Right lobe of liver (tissue), 6 donors: ENCODE measurements at regions not wholly inside any gene's neighbourhood (a gene's known extent, or its start where the extent isn't known, plus 50 kb on each side); places are given as distances from the start of the nearest gene placed in this dataset.
"Not testable (repeated sequence)": the region's sequence is repeated elsewhere in the genome, so short reads cannot be mapped to it uniquely, and the experiment has no call there.

Experiments used
- ATAC-seq, 4 donors: fragments of 200-7000 bp; cut with Tn5 transposase; one replicate each; pipeline ENCODE4 v1.9.1; 2020; ENCODE audit warnings: mild to moderate bottlenecking in 4 of 4, moderate library complexity in 4 of 4
- DNase-seq, 3 donors: peaks; one replicate each; pipeline ENCODE4 v3.0.0-alpha.2; 2020
- H3K27ac ChIP-seq, 3 donors: fragments of 200-600 bp; one replicate each; pipeline ENCODE4 v1.8.0; 2022
- H3K27me3 ChIP-seq, 2 donors: fragments of 200-600 bp; one replicate each; pipeline ENCODE4 v1.8.0; 2022
- H3K36me3 ChIP-seq, 4 donors: fragments of 200-600 bp; sonication (generic) in 1 of 4; one replicate each; pipeline versions ENCODE4 v1.5.1 to v1.8.0; 2017 to 2022; ENCODE audit warnings: control low read depth in 1 of 4
- H3K4me1 ChIP-seq, 4 donors: fragments of 200-600 bp; sonication (generic) in 1 of 4; one replicate each; pipeline versions ENCODE4 v1.5.1 to v1.8.0; 2017 to 2022; ENCODE audit warnings: control low read depth in 1 of 4
- H3K4me3 ChIP-seq, 3 donors: fragments of 200-600 bp; one replicate each; pipeline ENCODE4 v1.8.0; 2022
- H3K9me3 ChIP-seq, 4 donors: fragments of 200-600 bp; sonication (generic) in 1 of 4; one replicate each; pipeline versions ENCODE4 v1.5.1 to v1.8.0; 2017 to 2022; ENCODE audit warnings: control low read depth in 1 of 4
- CTCF ChIP-seq, 4 donors: fragments of 200-600 bp in 3 of 4; fragments of 450-650 bp in 1 of 4; IDR thresholded peaks; one replicate each; pipeline versions ENCODE4 v1.5.1 to v1.8.0; 2016 to 2022; ENCODE audit warnings: antibody characterized with exemption in 4 of 4, mild to moderate bottlenecking in 2 of 4
- POLR2A ChIP-seq: fragments of 450-650 bp; IDR thresholded peaks from one replicate; pipeline ENCODE4 v1.6.1; 2017; ENCODE audit warnings: antibody characterized with exemption, mild to moderate bottlenecking
- WGBS: methylation state at CpG from one replicate; pipeline ENCODE4 v1.1.6; 2018; ENCODE audit warnings: low coverage, low lambda C conversion rate; ENCODE audit not compliant: insufficient coverage; ENCODE audit errors: missing lambda C conversion rate; 5-methylcytosine and 5-hydroxymethylcytosine counted together
- intact Hi-C, 2 donors: fragments of 100-400 bp; cut with DNase I; formaldehyde crosslinking; loops; one replicate each; pipeline versions ENCODE4 v1.11.2 to v1.14.1; 2022
- donor health status: DM: no; HTN: yes; CAD: no.
- donor health status: DM: no; HTN: no; CAD: no.
- donor health status: DM: no; HTN: no; CAD: no.
- donor health status: DM: no; HTN: yes; CAD: no.
- donor health status: DM: no; HTN: yes; CAD: no.

GRCh38 chr5:13348568-13348967 lies 595.9 kb downstream of the DNAH5 start:
- Histone ChIP-seq H3K4me3 (no peak overlapping the region), H3K27ac (no peak overlapping the region), H3K36me3 (no peaks in the 10 kb centered on the region), H3K27me3 (no peaks in the 10 kb centered on the region), H3K4me1 (no peaks in the 10 kb centered on the region), H3K9me3 (no peaks in the 10 kb centered on the region)
- no peak for TF ChIP-seq CTCF (IDR thresholded peaks at IDR 0.05)
- no peak for TF ChIP-seq POLR2A
- intact Hi-C loops, result no loop called here
- 57% methylated on average over 3 of the region's 3 CpGs for WGBS
- no peak for ATAC-seq
- no peak for DNase-seq

GRCh38 chr5:13346401-13346800 lies 598.1 kb downstream of the DNAH5 start:
- 64% methylated on average over 4 of the region's 4 CpGs for WGBS
- intact Hi-C loops, result no loop called here

GRCh38 chr5:13339093-13339492 lies 605.4 kb downstream of the DNAH5 start:
- H3K9me3 ChIP-seq, result no peaks in the 10 kb centered on the region
- H3K27me3 ChIP-seq, result no peaks in the 10 kb centered on the region
- H3K27ac ChIP-seq, result no peak overlapping the region
- no peaks in the 10 kb centered on the region for H3K4me1 ChIP-seq
- ATAC-seq (no peak), DNase-seq (no peak)
- TF ChIP-seq CTCF (IDR thresholded peaks at IDR 0.05), result no peak
- intact Hi-C loops, result no loop called here
- no CpG with 5 or more reads among the region's 1 CpG for WGBS
- no peak overlapping the region for H3K4me3 ChIP-seq
- no peaks in the 10 kb centered on the region for H3K36me3 ChIP-seq

More at GRCh38 chr5:13346401-13346800, 598.1 kb downstream of the DNAH5 start:
- DNase-seq (no peak), ATAC-seq (no peak)
- TF ChIP-seq POLR2A (no peak), CTCF (IDR thresholded peaks at IDR 0.05) (no peak)
- Histone ChIP-seq H3K4me3 (no peak overlapping the region), H3K27me3 (no peaks in the 10 kb centered on the region), H3K27ac (no peak overlapping the region), H3K4me1 (no peaks in the 10 kb centered on the region), H3K36me3 (no peaks in the 10 kb centered on the region), H3K9me3 (no peaks in the 10 kb centered on the region)

DNA sequence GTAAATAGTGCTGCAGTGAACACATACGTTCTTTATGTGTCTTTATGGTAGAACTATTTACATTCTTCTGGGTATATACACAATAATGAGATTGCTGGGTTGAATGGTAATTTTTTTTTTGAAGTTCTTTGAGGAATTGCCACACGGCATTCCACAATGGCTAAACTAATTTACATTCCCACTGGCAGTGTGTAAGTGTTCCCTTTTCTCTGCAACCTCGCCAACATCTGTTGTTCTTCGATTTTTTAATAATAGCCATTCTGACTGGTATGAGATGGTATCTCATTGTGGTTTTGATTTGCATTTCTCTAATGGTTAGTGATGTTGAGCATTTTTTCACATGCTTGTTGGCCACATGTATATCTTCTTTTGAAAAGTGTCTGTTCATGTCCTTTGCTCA lies 609.5 kb downstream of the DNAH5 start:
- H3K9me3 ChIP-seq, H3K27ac ChIP-seq, intact Hi-C loops, DNase-seq, H3K4me3 ChIP-seq, H3K4me1 ChIP-seq, H3K36me3 ChIP-seq, H3K27me3 ChIP-seq, ATAC-seq: not testable (repeated sequence)
- WGBS, result 44% methylated on average over 4 of the region's 4 CpGs

DNA sequence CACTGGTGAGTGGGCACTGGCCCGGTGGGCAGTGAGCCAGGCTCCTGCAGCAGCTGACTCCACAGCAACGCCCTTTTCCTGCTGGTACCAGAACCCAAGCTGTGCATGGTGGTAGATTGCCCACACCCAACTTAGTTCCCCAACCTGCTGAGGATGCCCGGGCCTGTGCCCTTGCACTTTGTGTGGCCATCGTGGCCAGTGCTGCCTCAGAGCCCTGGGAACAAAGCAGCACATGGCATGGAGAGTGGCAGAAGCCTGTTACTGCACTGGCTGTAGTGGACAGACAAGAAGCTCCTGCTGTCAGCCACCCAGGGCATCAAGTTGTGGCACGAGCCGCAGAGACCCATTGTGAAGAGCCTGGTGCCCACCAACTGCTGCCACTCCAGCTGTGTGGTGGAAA lies 612.9 kb downstream of the DNAH5 start:
- Histone ChIP-seq H3K27ac (no peak overlapping the region), H3K4me3 (no peak overlapping the region), H3K36me3 (no peaks in the 10 kb centered on the region), H3K9me3 (no peaks in the 10 kb centered on the region), H3K27me3 (no peaks in the 10 kb centered on the region), H3K4me1 (no peaks in the 10 kb centered on the region)
- intact Hi-C loops, result no loop called here
- DNase-seq (no peak), ATAC-seq (no peak)
- TF ChIP-seq CTCF (IDR thresholded peaks at IDR 0.05), result no peak
- 0% methylated on average over 1 of the region's 6 CpGs for WGBS
